ENCODE measurements at regions not wholly inside any gene's neighbourhood (a gene's known extent, or its start where the extent isn't known, plus 50 kb on each side); places are given as distances from the start of the nearest gene placed in this dataset.

DNA sequence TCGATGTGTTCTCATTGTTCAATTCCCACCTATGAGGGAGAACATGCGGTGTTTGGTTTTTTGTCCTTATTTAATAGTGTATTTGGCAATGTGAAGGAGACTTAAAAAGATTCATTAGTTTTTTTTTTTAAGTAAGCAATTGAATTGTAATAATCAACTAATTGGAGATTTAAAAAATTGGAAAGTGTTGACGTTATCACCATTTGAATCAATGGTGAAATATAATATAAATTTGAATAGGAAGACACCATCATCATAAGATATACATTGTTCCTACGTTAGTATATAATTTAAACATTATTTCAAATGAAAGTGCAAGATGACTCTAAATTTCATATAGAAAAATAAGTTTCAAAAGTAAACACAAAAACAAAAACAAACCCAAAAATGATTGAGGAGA, 2858.1 kb upstream of the PCDH20 start:
- Histone ChIP-seq H4K5ac (ENCODE audit: low read depth, low read length) (no peak overlapping the region), H3K56ac (ENCODE audit: extremely low read depth, insufficient read depth, low read length) (no peak overlapping the region), H2AFZ (replicated peaks; ENCODE audit: low read length, poor library complexity) (no peak overlapping the region), H3K23ac (ENCODE audit: low read depth, low read length) (no peak overlapping the region), H3K4ac (ENCODE audit: low read depth, low read length) (no peak overlapping the region), H3K9me1 (ENCODE audit: insufficient read depth, low read length) (no peaks in the 10 kb centered on the region), H3K18ac (ENCODE audit: low read depth, low read length) (no peak overlapping the region), H2AK5ac (ENCODE audit: low read depth, low read length) (no peak overlapping the region), H3K79me1 (ENCODE audit: low read depth in 1 of 2, low read length in 2 of 2) (no peaks in the 10 kb centered on the region), H4K20me1 (ENCODE audit: insufficient read depth, low read length) (no peaks in the 10 kb centered on the region), H3K27ac (ENCODE audit: insufficient read depth, low read length) (no peak overlapping the region), H2BK20ac (ENCODE audit: low read depth, low read length) (no peak overlapping the region), H3K27me3 (ENCODE audit: control insufficient read depth, insufficient read depth, low read length) (no peaks in the 10 kb centered on the region), H3K14ac (replicated peaks; ENCODE audit: low read depth, low read length) (no peak overlapping the region), H3K36me3 (ENCODE audit: control insufficient read depth, insufficient read depth, low read length) (no peaks in the 10 kb centered on the region), H3K4me1 (ENCODE audit: control insufficient read depth, insufficient read depth, low read length) (no peaks in the 10 kb centered on the region), H3K4me2 (ENCODE audit: low read depth, low read length) (no peak overlapping the region), H3K4me3 (ENCODE audit: insufficient read depth, low read depth, low read length) (no peak overlapping the region), H2BK120ac (ENCODE audit: low read depth, low read length) (no peak overlapping the region), H2BK5ac (ENCODE audit: low read depth, low read length, poor library complexity, severe bottlenecking) (no peak overlapping the region), H3K9ac (ENCODE audit: low read depth, low read length) (no peak overlapping the region), H4K91ac (ENCODE audit: insufficient read depth, low read depth, low read length) (no peak overlapping the region), H4K8ac (ENCODE audit: low read depth in 2 of 2, low read length in 2 of 2) (no peak overlapping the region), H3K9me3 (ENCODE audit: control insufficient read depth, insufficient read depth, low read length) (no peaks in the 10 kb centered on the region), H2BK15ac (ENCODE audit: low read depth, low read length) (no peak overlapping the region), H2AK9ac (replicated peaks; ENCODE audit: low read depth, low read length, poor library complexity) (no peak overlapping the region)
- DNase-seq (no peak), ATAC-seq (ENCODE audit: low read depth) (no peak)
- no CpG with 5 or more reads among the region's 4 CpGs for WGBS, 2 experiments (ENCODE audit: extremely low coverage in 2 of 2, insufficient read length in 1 of 2)
- CTCF ChIA-PET: no interaction called here
- POLR2A ChIA-PET (ENCODE audit: unreplicated experiment): no interaction called here
- in situ Hi-C loops (cut with MboI; ENCODE audit: low sequenced_read_pairs): no loop called here
- TF ChIP-seq CHD1 (IDR thresholded peaks at IDR 0.05; ENCODE audit: low read depth, low read length): no peak
- TF ChIP-seq FOS (IDR thresholded peaks at IDR 0.05; ENCODE audit: low read depth, low read length): no peak
- TF ChIP-seq MAFK (IDR thresholded peaks at IDR 0.05; ENCODE audit: low read depth, low read length): no peak
- no peak for TF ChIP-seq NFE2L2 (IDR thresholded peaks at IDR 0.05; ENCODE audit: low read depth, low read length)
- TF ChIP-seq, protein P1, sequence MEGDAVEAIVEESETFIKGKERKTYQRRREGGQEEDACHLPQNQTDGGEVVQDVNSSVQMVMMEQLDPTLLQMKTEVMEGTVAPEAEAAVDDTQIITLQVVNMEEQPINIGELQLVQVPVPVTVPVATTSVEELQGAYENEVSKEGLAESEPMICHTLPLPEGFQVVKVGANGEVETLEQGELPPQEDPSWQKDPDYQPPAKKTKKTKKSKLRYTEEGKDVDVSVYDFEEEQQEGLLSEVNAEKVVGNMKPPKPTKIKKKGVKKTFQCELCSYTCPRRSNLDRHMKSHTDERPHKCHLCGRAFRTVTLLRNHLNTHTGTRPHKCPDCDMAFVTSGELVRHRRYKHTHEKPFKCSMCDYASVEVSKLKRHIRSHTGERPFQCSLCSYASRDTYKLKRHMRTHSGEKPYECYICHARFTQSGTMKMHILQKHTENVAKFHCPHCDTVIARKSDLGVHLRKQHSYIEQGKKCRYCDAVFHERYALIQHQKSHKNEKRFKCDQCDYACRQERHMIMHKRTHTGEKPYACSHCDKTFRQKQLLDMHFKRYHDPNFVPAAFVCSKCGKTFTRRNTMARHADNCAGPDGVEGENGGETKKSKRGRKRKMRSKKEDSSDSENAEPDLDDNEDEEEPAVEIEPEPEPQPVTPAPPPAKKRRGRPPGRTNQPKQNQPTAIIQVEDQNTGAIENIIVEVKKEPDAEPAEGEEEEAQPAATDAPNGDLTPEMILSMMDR (conservative IDR thresholded peaks at IDR 0.05; ENCODE audit: low read depth, low read length): no peak
- no peak for TF ChIP-seq BHLHE40 (IDR thresholded peaks at IDR 0.05; ENCODE audit: low read depth, low read length)
- TF ChIP-seq RAD21 (IDR thresholded peaks at IDR 0.05; ENCODE audit: low read length): no peak
- no peak for TF ChIP-seq POLR2A (IDR thresholded peaks at IDR 0.05; ENCODE audit: low read depth, low read length)
- no peak for TF ChIP-seq RFX5 (IDR thresholded peaks at IDR 0.05; ENCODE audit: low read depth, low read length)
- TF ChIP-seq MXI1 (IDR thresholded peaks at IDR 0.05; ENCODE audit: borderline replicate concordance, low read depth, low read length): no peak
- TF ChIP-seq SMC3 (IDR thresholded peaks at IDR 0.05; ENCODE audit: low read depth, low read length): no peak
- TF ChIP-seq RCOR1 (IDR thresholded peaks at IDR 0.05; ENCODE audit: insufficient replicate concordance, low read length): no peak
- TF ChIP-seq, protein P2, sequence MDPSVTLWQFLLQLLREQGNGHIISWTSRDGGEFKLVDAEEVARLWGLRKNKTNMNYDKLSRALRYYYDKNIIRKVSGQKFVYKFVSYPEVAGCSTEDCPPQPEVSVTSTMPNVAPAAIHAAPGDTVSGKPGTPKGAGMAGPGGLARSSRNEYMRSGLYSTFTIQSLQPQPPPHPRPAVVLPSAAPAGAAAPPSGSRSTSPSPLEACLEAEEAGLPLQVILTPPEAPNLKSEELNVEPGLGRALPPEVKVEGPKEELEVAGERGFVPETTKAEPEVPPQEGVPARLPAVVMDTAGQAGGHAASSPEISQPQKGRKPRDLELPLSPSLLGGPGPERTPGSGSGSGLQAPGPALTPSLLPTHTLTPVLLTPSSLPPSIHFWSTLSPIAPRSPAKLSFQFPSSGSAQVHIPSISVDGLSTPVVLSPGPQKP (IDR thresholded peaks at IDR 0.05; ENCODE audit: borderline replicate concordance, low read depth, low read length): no peak
- TF ChIP-seq MAZ (IDR thresholded peaks at IDR 0.05; ENCODE audit: borderline replicate concordance, low read depth, low read length): no peak
- TF ChIP-seq CEBPB (IDR thresholded peaks at IDR 0.05; ENCODE audit: low read depth, low read length): no peak
- TF ChIP-seq, protein P3, sequence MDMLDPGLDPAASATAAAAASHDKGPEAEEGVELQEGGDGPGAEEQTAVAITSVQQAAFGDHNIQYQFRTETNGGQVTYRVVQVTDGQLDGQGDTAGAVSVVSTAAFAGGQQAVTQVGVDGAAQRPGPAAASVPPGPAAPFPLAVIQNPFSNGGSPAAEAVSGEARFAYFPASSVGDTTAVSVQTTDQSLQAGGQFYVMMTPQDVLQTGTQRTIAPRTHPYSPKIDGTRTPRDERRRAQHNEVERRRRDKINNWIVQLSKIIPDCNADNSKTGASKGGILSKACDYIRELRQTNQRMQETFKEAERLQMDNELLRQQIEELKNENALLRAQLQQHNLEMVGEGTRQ (IDR thresholded peaks at IDR 0.05; ENCODE audit: low read depth, low read length): no peak
- dilution Hi-C loops (cut with HindIII; ENCODE audit: low sequenced_read_pairs, unreplicated experiment): no loop called here
- intact Hi-C loops (cut with micrococcal nuclease): no loop called here
- no TSS peak for BruUV-seq (replicated peaks)
